WERI-Rb-1 (cell line): ENCODE measurements at regions not wholly inside any gene's neighbourhood (a gene's known extent, or its start where the extent isn't known, plus 50 kb on each side); places are given as distances from the start of the nearest gene placed in this dataset.

Source experiments
- DNase-seq: peaks from one replicate; pipeline ENCODE4 v3.0.0-alpha.2; 2020
- H3K27ac ChIP-seq: fragments of 250-450 bp; sonication (Bioruptor Pico); 2 replicates; pipeline ENCODE4 v1.5.1; 2020; ENCODE audit warnings: mild to moderate bottlenecking, moderate library complexity
- H3K27me3 ChIP-seq: fragments of 250-450 bp; sonication (Bioruptor Pico); 2 replicates; pipeline ENCODE4 v1.5.1; 2021; ENCODE audit warnings: mild to moderate bottlenecking, low read depth, moderate library complexity; ENCODE audit not compliant: insufficient read depth, severe bottlenecking
- H3K36me3 ChIP-seq: fragments of 250-450 bp; sonication (Bioruptor Pico); 2 replicates; pipeline ENCODE4 v1.5.1; 2020; ENCODE audit warnings: mild to moderate bottlenecking, moderate library complexity
- H3K4me3 ChIP-seq: 2 replicates; pipeline ENCODE4 v1.5.1; 2011; ENCODE audit warnings: low read depth, mild to moderate bottlenecking, control low read depth, low read length
- H3K9me3 ChIP-seq: fragments of 250-450 bp; sonication (Bioruptor Pico); 2 replicates; pipeline ENCODE4 v1.5.1; 2021; ENCODE audit warnings: mild to moderate bottlenecking, moderate library complexity; ENCODE audit not compliant: severe bottlenecking
- TF ChIP-seq, protein P1 (sequence below): IDR thresholded peaks from 2 replicates; pipeline ENCODE4 v1.5.1; 2011; ENCODE audit warnings: low read depth, mild to moderate bottlenecking, control low read depth, inconsistent platforms, low read length

- Histone ChIP-seq H3K27ac (no peak overlapping the region), H3K9me3 (no peaks in the 10 kb centered on the region), H3K36me3 (no peaks in the 10 kb centered on the region), H3K4me3 (no peak overlapping the region), H3K27me3 (no peaks in the 10 kb centered on the region)
- TF ChIP-seq, protein P1, sequence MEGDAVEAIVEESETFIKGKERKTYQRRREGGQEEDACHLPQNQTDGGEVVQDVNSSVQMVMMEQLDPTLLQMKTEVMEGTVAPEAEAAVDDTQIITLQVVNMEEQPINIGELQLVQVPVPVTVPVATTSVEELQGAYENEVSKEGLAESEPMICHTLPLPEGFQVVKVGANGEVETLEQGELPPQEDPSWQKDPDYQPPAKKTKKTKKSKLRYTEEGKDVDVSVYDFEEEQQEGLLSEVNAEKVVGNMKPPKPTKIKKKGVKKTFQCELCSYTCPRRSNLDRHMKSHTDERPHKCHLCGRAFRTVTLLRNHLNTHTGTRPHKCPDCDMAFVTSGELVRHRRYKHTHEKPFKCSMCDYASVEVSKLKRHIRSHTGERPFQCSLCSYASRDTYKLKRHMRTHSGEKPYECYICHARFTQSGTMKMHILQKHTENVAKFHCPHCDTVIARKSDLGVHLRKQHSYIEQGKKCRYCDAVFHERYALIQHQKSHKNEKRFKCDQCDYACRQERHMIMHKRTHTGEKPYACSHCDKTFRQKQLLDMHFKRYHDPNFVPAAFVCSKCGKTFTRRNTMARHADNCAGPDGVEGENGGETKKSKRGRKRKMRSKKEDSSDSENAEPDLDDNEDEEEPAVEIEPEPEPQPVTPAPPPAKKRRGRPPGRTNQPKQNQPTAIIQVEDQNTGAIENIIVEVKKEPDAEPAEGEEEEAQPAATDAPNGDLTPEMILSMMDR, result no peak
- DNase-seq, result no peak
These were observed 959.5 kb upstream of the ADGRL2 start for GRCh38 chr1:80841261-80841660.

DNA sequence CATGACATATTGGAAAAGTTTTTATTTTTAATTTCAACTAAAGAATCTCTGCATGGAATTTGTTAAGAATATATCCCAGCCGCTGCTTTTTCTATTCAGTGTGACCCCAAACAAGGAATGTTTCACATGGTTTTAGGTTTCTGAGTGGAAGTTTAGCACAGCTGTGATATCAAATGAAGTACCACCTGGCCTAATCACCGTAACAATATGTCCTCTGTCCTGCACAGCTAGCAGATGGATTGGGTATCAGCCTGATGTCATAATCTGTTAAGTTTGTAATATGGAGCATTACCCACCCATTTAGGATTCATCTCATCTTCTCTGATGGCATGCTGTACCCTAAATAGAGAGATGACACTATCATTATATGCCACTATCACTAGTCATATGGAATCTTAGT, 963.7 kb upstream of the ADGRL2 start:
- no peaks in the 10 kb centered on the region for H3K36me3 ChIP-seq
- no peak overlapping the region for H3K27ac ChIP-seq
- H3K4me3 ChIP-seq, result no peak overlapping the region
- no peaks in the 10 kb centered on the region for H3K9me3 ChIP-seq
- no peak for DNase-seq
- no peaks in the 10 kb centered on the region for H3K27me3 ChIP-seq
- TF ChIP-seq, protein P1, result no peak

DNA sequence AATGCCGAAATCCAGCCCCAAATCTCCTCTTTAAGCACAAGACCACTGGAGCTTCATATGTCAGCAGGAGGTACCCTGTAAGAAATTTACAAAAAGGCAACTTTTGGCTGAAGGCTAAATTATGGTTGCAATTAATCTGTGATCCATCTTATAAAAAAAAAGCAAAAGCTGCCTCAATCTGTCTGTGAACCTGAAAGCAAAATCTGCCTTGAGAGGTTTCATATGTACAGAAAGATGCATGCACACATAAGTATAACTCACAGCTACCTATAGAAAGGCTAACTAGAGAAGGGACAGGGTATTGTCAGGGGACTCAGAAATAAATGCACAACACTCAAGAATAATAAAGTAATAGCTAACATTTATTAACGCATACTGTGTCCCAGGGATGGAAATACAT, 964.2 kb upstream of the ADGRL2 start:
- H3K4me3 ChIP-seq, result no peak overlapping the region
- no peak overlapping the region for H3K27ac ChIP-seq
- no peaks in the 10 kb centered on the region for H3K9me3 ChIP-seq
- DNase-seq, result no peak
- H3K36me3 ChIP-seq, result no peaks in the 10 kb centered on the region
- TF ChIP-seq, protein P1, result no peak
- no peaks in the 10 kb centered on the region for H3K27me3 ChIP-seq

- H3K4me3 ChIP-seq, result no peak overlapping the region
- no peaks in the 10 kb centered on the region for H3K27me3 ChIP-seq
- H3K9me3 ChIP-seq, result no peaks in the 10 kb centered on the region
- H3K36me3 ChIP-seq, result no peaks in the 10 kb centered on the region
- H3K27ac ChIP-seq, result no peak overlapping the region
- TF ChIP-seq, protein P1, result no peak
- no peak for DNase-seq
These were observed 973.1 kb upstream of the ADGRL2 start for GRCh38 chr1:80827666-80828065.

- DNase-seq, result no peak
- Histone ChIP-seq H3K4me3 (no peak overlapping the region), H3K36me3 (no peaks in the 10 kb centered on the region), H3K27ac (no peak overlapping the region), H3K9me3 (no peaks in the 10 kb centered on the region), H3K27me3 (no peaks in the 10 kb centered on the region)
- TF ChIP-seq, protein P1, result no peak
These were observed 975.7 kb upstream of the ADGRL2 start for GRCh38 chr1:80825067-80825466.

DNA sequence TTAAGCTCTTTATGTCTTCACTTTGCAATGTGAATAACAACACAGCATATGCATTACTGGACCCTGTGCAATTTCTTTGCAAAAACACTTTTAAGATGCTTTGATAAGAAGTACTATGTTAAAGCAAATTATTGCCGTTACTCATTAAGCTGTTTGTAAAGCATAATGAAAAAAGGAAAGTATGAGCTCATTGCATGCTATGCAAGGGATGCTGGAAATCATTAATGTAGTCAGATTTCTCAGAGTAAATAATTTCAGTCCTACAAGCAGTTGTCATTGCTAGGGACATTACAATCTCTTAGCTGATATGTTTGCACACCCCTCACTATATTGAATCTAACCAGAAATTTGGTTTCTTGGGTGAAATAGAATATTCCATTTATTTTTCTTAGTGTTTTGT, 982.5 kb upstream of the ADGRL2 start:
- no peak for DNase-seq
- H3K9me3 ChIP-seq, result no peaks in the 10 kb centered on the region
- TF ChIP-seq, protein P1, result no peak
- no peak overlapping the region for H3K4me3 ChIP-seq
- H3K36me3 ChIP-seq, result no peaks in the 10 kb centered on the region
- no peaks in the 10 kb centered on the region for H3K27me3 ChIP-seq
- no peak overlapping the region for H3K27ac ChIP-seq
